ENCODE measurements at regions not wholly inside any gene's neighbourhood (a gene's known extent, or its start where the extent isn't known, plus 50 kb on each side); places are given as distances from the start of the nearest gene placed in this dataset.

DNA sequence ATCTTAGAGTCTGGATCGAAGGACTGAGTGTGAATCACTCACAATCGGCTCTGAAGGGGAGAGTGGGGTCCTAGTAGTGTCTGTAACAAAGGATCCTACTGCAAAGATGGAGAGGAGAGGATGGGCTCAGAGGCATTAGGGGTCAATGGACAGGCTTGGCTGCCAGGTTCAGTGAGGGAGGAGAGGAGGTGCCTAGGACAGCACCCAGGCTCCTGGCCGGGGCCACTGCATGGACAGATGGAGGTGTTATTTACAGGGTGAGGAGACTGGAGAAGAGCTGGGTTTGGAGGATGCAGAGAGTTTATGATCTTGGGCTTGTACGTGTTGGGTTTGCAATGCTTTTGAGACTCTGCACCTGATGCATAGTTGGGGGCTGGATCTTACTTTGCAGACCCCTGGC lies 658.9 kb downstream of the PTPRU start:
- Histone ChIP-seq H3K4me3 (ENCODE audit: low read depth, low read length) (no peak overlapping the region), H3K36me3 (ENCODE audit: control insufficient read depth, insufficient read depth, low read length) (no peaks in the 10 kb centered on the region), H3K27me3 (replicated peaks; ENCODE audit: control insufficient read depth, insufficient read depth, low read length) (no peaks in the 10 kb centered on the region), H3K9me3 (no peaks in the 10 kb centered on the region), H3K4me1 (no peaks in the 10 kb centered on the region)
- intact Hi-C loops (cut with micrococcal nuclease; ENCODE audit: unreplicated experiment) = no loop called here
- peaks cover 24% of the 10 kb centered on the region for H3K27me3 Mint-ChIP-seq (ENCODE audit: insufficient read depth, unreplicated experiment)
- H3K36me3 Mint-ChIP-seq (ENCODE audit: insufficient read depth, unreplicated experiment) = no peaks in the 10 kb centered on the region
- CTCF ChIA-PET = no interaction called here
- DNase-seq = no peak
- BruUV-seq (replicated peaks) = no TSS peak
- no peaks in the 10 kb centered on the region for H3K4me1 Mint-ChIP-seq (ENCODE audit: low read depth, unreplicated experiment)
- TF ChIP-seq, protein P1, sequence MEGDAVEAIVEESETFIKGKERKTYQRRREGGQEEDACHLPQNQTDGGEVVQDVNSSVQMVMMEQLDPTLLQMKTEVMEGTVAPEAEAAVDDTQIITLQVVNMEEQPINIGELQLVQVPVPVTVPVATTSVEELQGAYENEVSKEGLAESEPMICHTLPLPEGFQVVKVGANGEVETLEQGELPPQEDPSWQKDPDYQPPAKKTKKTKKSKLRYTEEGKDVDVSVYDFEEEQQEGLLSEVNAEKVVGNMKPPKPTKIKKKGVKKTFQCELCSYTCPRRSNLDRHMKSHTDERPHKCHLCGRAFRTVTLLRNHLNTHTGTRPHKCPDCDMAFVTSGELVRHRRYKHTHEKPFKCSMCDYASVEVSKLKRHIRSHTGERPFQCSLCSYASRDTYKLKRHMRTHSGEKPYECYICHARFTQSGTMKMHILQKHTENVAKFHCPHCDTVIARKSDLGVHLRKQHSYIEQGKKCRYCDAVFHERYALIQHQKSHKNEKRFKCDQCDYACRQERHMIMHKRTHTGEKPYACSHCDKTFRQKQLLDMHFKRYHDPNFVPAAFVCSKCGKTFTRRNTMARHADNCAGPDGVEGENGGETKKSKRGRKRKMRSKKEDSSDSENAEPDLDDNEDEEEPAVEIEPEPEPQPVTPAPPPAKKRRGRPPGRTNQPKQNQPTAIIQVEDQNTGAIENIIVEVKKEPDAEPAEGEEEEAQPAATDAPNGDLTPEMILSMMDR (IDR thresholded peaks at IDR 0.05; ENCODE audit: insufficient read depth in 1 of 2, low read depth in 1 of 2, low read length in 1 of 2, severe bottlenecking in 1 of 2, unreplicated experiment in 1 of 2) = no peak
- H3K9me3 Mint-ChIP-seq (ENCODE audit: unreplicated experiment) = no peaks in the 10 kb centered on the region
- POLR2A ChIA-PET = no interaction called here
- H3K4me3 Mint-ChIP-seq (ENCODE audit: unreplicated experiment) = no peak overlapping the region
- no peak overlapping the region for H3K27ac Mint-ChIP-seq (ENCODE audit: unreplicated experiment)

DNA sequence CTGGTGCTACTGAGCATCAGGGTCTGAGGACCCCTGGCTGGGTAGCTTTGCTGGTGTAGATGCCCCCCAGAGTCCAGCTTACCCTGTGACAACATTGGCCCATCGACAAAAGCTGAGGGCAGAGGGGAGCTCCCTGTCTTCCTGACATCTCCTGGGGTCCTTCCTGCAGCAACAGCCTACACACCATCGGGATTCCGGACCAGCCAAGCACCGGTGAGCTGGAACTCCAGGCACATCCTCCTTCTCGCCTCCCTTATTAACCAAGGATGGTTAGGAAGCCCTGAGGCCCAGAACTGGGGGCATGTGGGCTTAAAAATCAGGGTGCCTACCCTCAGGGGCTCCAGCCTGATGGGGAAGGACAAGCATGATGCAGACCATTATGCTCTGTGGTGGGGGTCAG lies 658.0 kb downstream of the PTPRU start:
- Histone ChIP-seq H3K27me3 (replicated peaks; ENCODE audit: control insufficient read depth, insufficient read depth, low read length) (no peaks in the 10 kb centered on the region), H3K4me1 (no peaks in the 10 kb centered on the region), H3K9me3 (no peaks in the 10 kb centered on the region), H3K36me3 (ENCODE audit: control insufficient read depth, insufficient read depth, low read length) (no peaks in the 10 kb centered on the region), H3K4me3 (ENCODE audit: low read depth, low read length) (no peak overlapping the region)
- intact Hi-C loops (cut with micrococcal nuclease; ENCODE audit: unreplicated experiment) = no loop called here
- CTCF ChIA-PET = no interaction called here
- H3K27me3 Mint-ChIP-seq (ENCODE audit: insufficient read depth, unreplicated experiment) = peaks cover 24% of the 10 kb centered on the region
- no peak for DNase-seq
- H3K27ac Mint-ChIP-seq (ENCODE audit: unreplicated experiment) = no peak overlapping the region
- TF ChIP-seq, protein P1 (IDR thresholded peaks at IDR 0.05; ENCODE audit: insufficient read depth in 1 of 2, low read depth in 1 of 2, low read length in 1 of 2, severe bottlenecking in 1 of 2, unreplicated experiment in 1 of 2) = no peak
- BruUV-seq (replicated peaks) = no TSS peak
- POLR2A ChIA-PET = no interaction called here
- H3K9me3 Mint-ChIP-seq (ENCODE audit: unreplicated experiment) = no peaks in the 10 kb centered on the region
- no peaks in the 10 kb centered on the region for H3K4me1 Mint-ChIP-seq (ENCODE audit: low read depth, unreplicated experiment)
- no peaks in the 10 kb centered on the region for H3K36me3 Mint-ChIP-seq (ENCODE audit: insufficient read depth, unreplicated experiment)
- no peak overlapping the region for H3K4me3 Mint-ChIP-seq (ENCODE audit: unreplicated experiment)

DNA sequence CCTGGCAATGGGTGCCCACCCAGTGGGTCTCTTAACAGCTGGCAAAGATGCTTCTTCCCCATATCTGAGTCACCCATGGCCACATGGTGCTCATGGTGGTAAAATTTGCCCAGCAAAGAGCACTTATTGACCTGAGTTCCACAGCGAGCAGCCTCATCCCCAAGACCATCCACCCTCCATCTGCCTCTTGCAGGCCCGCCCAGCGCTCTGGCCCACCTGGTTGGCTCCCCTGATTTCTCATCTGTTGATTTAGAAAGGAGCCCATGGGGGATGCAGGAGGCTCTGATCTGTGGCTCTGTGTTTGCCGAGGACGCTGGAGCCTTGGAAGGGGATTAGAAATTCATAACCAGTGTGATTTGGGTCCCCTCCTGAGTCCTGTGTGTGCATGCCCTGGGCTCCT lies 657.5 kb downstream of the PTPRU start:
- CTCF ChIA-PET = no interaction called here
- no TSS peak for BruUV-seq (replicated peaks)
- Histone ChIP-seq H3K9me3 (no peaks in the 10 kb centered on the region), H3K4me1 (no peaks in the 10 kb centered on the region), H3K27me3 (replicated peaks; ENCODE audit: control insufficient read depth, insufficient read depth, low read length) (no peaks in the 10 kb centered on the region), H3K36me3 (ENCODE audit: control insufficient read depth, insufficient read depth, low read length) (no peaks in the 10 kb centered on the region), H3K4me3 (ENCODE audit: low read depth, low read length) (no peak overlapping the region)
- TF ChIP-seq, protein P1 (IDR thresholded peaks at IDR 0.05; ENCODE audit: insufficient read depth in 1 of 2, low read depth in 1 of 2, low read length in 1 of 2, severe bottlenecking in 1 of 2, unreplicated experiment in 1 of 2) = no peak
- H3K36me3 Mint-ChIP-seq (ENCODE audit: insufficient read depth, unreplicated experiment) = no peaks in the 10 kb centered on the region
- no peak overlapping the region for H3K27ac Mint-ChIP-seq (ENCODE audit: unreplicated experiment)
- intact Hi-C loops (cut with micrococcal nuclease; ENCODE audit: unreplicated experiment) = no loop called here
- POLR2A ChIA-PET = no interaction called here
- H3K4me3 Mint-ChIP-seq (ENCODE audit: unreplicated experiment) = no peak overlapping the region
- H3K9me3 Mint-ChIP-seq (ENCODE audit: unreplicated experiment) = no peaks in the 10 kb centered on the region
- no peak for DNase-seq
- H3K4me1 Mint-ChIP-seq (ENCODE audit: low read depth, unreplicated experiment) = no peaks in the 10 kb centered on the region
- H3K27me3 Mint-ChIP-seq (ENCODE audit: insufficient read depth, unreplicated experiment) = peaks cover 24% of the 10 kb centered on the region
